ENCODE measurements at regions not wholly inside any gene's neighbourhood (a gene's known extent, or its start where the extent isn't known, plus 50 kb on each side); places are given as distances from the start of the nearest gene placed in this dataset.

GRCh38 chr5:82749461-82749820 is 327.8 kb downstream of the TMEM167A start:
- intact Hi-C loops (cut with DNase I; ENCODE audit: low total_unique reads), result no loop called here
- Histone ChIP-seq H3K27ac (no peak overlapping the region), H3K4me3 (no peak overlapping the region), H3K9me3 (peaks cover 0 to 8% (median 0%) of the 10 kb centered on the region in 8 donors), H3K4me1 (peaks cover 7 to 19% (median 10%) of the 10 kb centered on the region in 6 donors), H3K36me3 (no peaks in the 10 kb centered on the region), H3K27me3 (replicated peaks in 1 of 7) (no peaks in the 10 kb centered on the region)
- 6 to 29% (median 20%) methylated on average over 5 of the region's 5 CpGs for WGBS, 5 donors
- no peak for TF ChIP-seq POLR2AphosphoS5 (IDR thresholded peaks at IDR 0.05)
- no peak for TF ChIP-seq CTCF (IDR thresholded peaks at IDR 0.05 in 8 of 11, conservative IDR thresholded peaks at IDR 0.05 in 3 of 11)
- no peak for TF ChIP-seq POLR2A (IDR thresholded peaks at IDR 0.05)
- no peak for DNase-seq

- Histone ChIP-seq H3K27ac (no peak overlapping the region), H3K36me3 (no peaks in the 10 kb centered on the region), H3K4me3 (no peak overlapping the region), H3K9me3 (peaks cover 0 to 8% (median 0%) of the 10 kb centered on the region in 8 donors), H3K27me3 (replicated peaks in 1 of 7) (no peaks in the 10 kb centered on the region), H3K4me1 (peaks cover 7 to 19% (median 10%) of the 10 kb centered on the region in 6 donors)
- WGBS, 5 donors, result 19 to 26% (median 24%) methylated on average over 8 of the region's 8 CpGs
- TF ChIP-seq POLR2AphosphoS5 (IDR thresholded peaks at IDR 0.05), result no peak
- TF ChIP-seq CTCF (IDR thresholded peaks at IDR 0.05 in 8 of 11, conservative IDR thresholded peaks at IDR 0.05 in 3 of 11), result no peak
- no peak for TF ChIP-seq POLR2A (IDR thresholded peaks at IDR 0.05)
- intact Hi-C loops (cut with DNase I; ENCODE audit: low total_unique reads), result no loop called here
- no peak for DNase-seq
These were observed 328.3 kb downstream of the TMEM167A start for GRCh38 chr5:82748688-82749460.

- no peak overlapping the region for H3K4me3 ChIP-seq
- no peaks in the 10 kb centered on the region for H3K36me3 ChIP-seq
- intact Hi-C loops (cut with DNase I; ENCODE audit: low total_unique reads), result no loop called here
- peaks cover 7 to 19% (median 10%) of the 10 kb centered on the region in 6 donors for H3K4me1 ChIP-seq
- H3K27ac ChIP-seq, result no peak overlapping the region
- TF ChIP-seq POLR2AphosphoS5 (IDR thresholded peaks at IDR 0.05) (no peak), CTCF (IDR thresholded peaks at IDR 0.05 in 8 of 11, conservative IDR thresholded peaks at IDR 0.05 in 3 of 11) (no peak), POLR2A (IDR thresholded peaks at IDR 0.05) (no peak)
- H3K9me3 ChIP-seq, result peaks cover 0 to 8% (median 0%) of the 10 kb centered on the region in 8 donors
- no peaks in the 10 kb centered on the region for H3K27me3 ChIP-seq (replicated peaks in 1 of 7)
- DNase-seq, result no peak
- 84 to 98% (median 89%) methylated on average over 2 of the region's 2 CpGs for WGBS, 5 donors
These were observed 329.2 kb downstream of the TMEM167A start for GRCh38 chr5:82747986-82748385.

DNA sequence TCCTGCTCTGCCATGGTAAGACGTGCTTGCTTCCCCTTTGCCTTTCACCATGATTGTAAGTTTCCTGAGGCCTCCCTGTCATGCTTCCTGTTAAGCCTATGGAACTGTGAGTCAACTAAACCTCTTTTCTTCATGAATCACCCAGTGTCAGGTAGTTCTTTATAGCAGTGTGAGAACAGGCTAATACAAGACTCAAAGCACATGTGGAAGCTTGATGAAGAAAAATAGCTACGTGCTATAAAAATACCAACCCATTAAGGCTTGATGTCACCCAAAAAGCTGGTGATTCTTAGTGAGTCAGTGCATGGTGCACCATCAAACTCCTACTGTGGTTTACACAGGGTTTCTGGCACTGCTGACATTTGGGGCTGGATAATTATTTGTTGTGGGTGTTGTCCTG is 332.2 kb downstream of the TMEM167A start:
- intact Hi-C loops (cut with DNase I; ENCODE audit: low total_unique reads), result no loop called here
- Histone ChIP-seq H3K9me3 (no peaks in the 10 kb centered on the region), H3K4me3 (no peak overlapping the region), H3K27ac (no peak overlapping the region), H3K36me3 (no peaks in the 10 kb centered on the region), H3K4me1 (peaks cover 7 to 19% (median 10%) of the 10 kb centered on the region in 6 donors), H3K27me3 (replicated peaks in 1 of 7) (no peaks in the 10 kb centered on the region)
- 77 to 95% (median 79%) methylated on average over 2 of the region's 2 CpGs for WGBS, 5 donors
- DNase-seq, result no peak
- TF ChIP-seq POLR2A (IDR thresholded peaks at IDR 0.05) (no peak), POLR2AphosphoS5 (IDR thresholded peaks at IDR 0.05) (no peak), CTCF (IDR thresholded peaks at IDR 0.05 in 8 of 11, conservative IDR thresholded peaks at IDR 0.05 in 3 of 11) (no peak)
